ENCODE measurements at regions not wholly inside any gene's neighbourhood (a gene's known extent, or its start where the extent isn't known, plus 50 kb on each side); places are given as distances from the start of the nearest gene placed in this dataset.
"Not testable (repeated sequence)": the region's sequence is repeated elsewhere in the genome, so short reads cannot be mapped to it uniquely, and the experiment has no call there.

DNA sequence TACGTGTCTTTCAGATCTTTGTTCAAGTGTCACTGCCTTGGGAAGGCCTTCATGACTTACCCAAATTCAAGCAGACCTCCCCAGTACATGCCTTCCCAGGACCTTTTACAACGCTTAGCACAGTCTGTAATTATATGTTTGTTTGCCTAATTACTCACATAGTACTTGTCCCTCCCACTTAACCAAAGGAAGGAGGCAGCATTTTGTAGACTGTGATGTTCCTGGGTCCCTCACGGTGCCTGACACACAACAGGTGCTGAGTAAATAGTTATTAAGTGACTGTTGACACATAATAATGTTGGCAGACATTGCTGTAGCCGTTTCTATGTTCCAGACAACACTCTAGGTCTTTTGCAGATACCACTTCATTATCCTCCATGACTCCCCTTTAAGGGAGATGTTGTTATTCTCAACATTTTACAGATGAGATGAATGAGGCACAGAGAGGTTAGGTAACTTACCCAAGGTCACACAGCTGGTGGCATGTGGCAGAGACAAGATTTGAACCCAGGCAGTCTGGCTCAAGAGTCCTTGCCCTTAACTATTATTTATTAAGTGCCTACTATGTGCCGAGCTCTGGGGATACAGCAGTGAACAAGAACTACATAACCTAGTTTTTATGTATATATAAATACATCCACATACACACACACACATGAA lies 130.7 kb downstream of the PHETA1 start:
- FAIRE-seq, result no peak
- H3K27me3 Mint-ChIP-seq (ENCODE audit: low read depth, unreplicated experiment), result peaks cover 38% of the 10 kb centered on the region
- no peaks in the 10 kb centered on the region for H3K4me1 Mint-ChIP-seq (ENCODE audit: low read depth, unreplicated experiment)
- H3K9me3 Mint-ChIP-seq (ENCODE audit: unreplicated experiment), result peaks cover 9% of the 10 kb centered on the region
- no peak overlapping the region for H3K4me3 ChIP-seq (ENCODE audit: insufficient read depth, low read depth, low read length)
- H4K20me1 ChIP-seq (ENCODE audit: insufficient read depth, low read length), result no peaks in the 10 kb centered on the region
- no peak overlapping the region for H3K4me2 ChIP-seq (ENCODE audit: low read length)
- H3K27ac Mint-ChIP-seq (ENCODE audit: unreplicated experiment), result no peak overlapping the region
- no peaks in the 10 kb centered on the region for H3K4me1 ChIP-seq (ENCODE audit: insufficient read depth, low read length)
- TF ChIP-seq, protein P1, sequence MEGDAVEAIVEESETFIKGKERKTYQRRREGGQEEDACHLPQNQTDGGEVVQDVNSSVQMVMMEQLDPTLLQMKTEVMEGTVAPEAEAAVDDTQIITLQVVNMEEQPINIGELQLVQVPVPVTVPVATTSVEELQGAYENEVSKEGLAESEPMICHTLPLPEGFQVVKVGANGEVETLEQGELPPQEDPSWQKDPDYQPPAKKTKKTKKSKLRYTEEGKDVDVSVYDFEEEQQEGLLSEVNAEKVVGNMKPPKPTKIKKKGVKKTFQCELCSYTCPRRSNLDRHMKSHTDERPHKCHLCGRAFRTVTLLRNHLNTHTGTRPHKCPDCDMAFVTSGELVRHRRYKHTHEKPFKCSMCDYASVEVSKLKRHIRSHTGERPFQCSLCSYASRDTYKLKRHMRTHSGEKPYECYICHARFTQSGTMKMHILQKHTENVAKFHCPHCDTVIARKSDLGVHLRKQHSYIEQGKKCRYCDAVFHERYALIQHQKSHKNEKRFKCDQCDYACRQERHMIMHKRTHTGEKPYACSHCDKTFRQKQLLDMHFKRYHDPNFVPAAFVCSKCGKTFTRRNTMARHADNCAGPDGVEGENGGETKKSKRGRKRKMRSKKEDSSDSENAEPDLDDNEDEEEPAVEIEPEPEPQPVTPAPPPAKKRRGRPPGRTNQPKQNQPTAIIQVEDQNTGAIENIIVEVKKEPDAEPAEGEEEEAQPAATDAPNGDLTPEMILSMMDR (IDR thresholded peaks at IDR 0.05; ENCODE audit: insufficient read depth, low read depth, low read length), result no peak
- TF ChIP-seq EZH2 (IDR thresholded peaks at IDR 0.05; ENCODE audit: insufficient read depth, low read length), result no peak
- H3K36me3 ChIP-seq (ENCODE audit: insufficient read depth, low read length), result no peaks in the 10 kb centered on the region
- H3K9ac ChIP-seq (ENCODE audit: low read length), result no peak overlapping the region
- no peaks in the 10 kb centered on the region for H3K9me3 ChIP-seq (ENCODE audit: insufficient read depth, low read depth, low read length)
- H3K27ac ChIP-seq (ENCODE audit: low read depth, low read length), result no peak overlapping the region
- no peak for DNase-seq (ENCODE audit: low read depth)
- no peaks in the 10 kb centered on the region for H3K79me2 ChIP-seq (ENCODE audit: insufficient read depth, low read length)
- no peak overlapping the region for H2AFZ ChIP-seq (ENCODE audit: low read depth, low read length)
- H3K27me3 ChIP-seq (ENCODE audit: insufficient read depth, low read length), result peaks cover 2% of the 10 kb centered on the region
- no peaks in the 10 kb centered on the region for H3K36me3 Mint-ChIP-seq (ENCODE audit: low read depth, unreplicated experiment)
- H3K4me3 Mint-ChIP-seq (ENCODE audit: unreplicated experiment), result no peak overlapping the region

- H3K9me3 ChIP-seq (ENCODE audit: insufficient read depth, low read depth, low read length); H3K27ac Mint-ChIP-seq (ENCODE audit: unreplicated experiment); H2AFZ ChIP-seq (ENCODE audit: low read depth, low read length); H3K4me1 ChIP-seq (ENCODE audit: insufficient read depth, low read length); H3K4me3 ChIP-seq (ENCODE audit: insufficient read depth, low read depth, low read length); H3K36me3 Mint-ChIP-seq (ENCODE audit: low read depth, unreplicated experiment); H3K4me2 ChIP-seq (ENCODE audit: low read length); FAIRE-seq; H3K36me3 ChIP-seq (ENCODE audit: insufficient read depth, low read length); H3K9ac ChIP-seq (ENCODE audit: low read length); H3K27me3 ChIP-seq (ENCODE audit: insufficient read depth, low read length); DNase-seq (ENCODE audit: low read depth); H3K79me2 ChIP-seq (ENCODE audit: insufficient read depth, low read length); H4K20me1 ChIP-seq (ENCODE audit: insufficient read depth, low read length); H3K27ac ChIP-seq (ENCODE audit: low read depth, low read length); H3K4me1 Mint-ChIP-seq (ENCODE audit: low read depth, unreplicated experiment); H3K4me3 Mint-ChIP-seq (ENCODE audit: unreplicated experiment); H3K9me3 Mint-ChIP-seq (ENCODE audit: unreplicated experiment): not testable (repeated sequence)
- H3K27me3 Mint-ChIP-seq (ENCODE audit: low read depth, unreplicated experiment), result peaks cover 27% of the 10 kb centered on the region
These were observed 134.4 kb downstream of the PHETA1 start for GRCh38 chr12:111234491-111234890.

GRCh38 chr12:111233786-111234185 lies 135.1 kb downstream of the PHETA1 start:
- peaks cover 24% of the 10 kb centered on the region for H3K27me3 Mint-ChIP-seq (ENCODE audit: low read depth, unreplicated experiment)
- H3K27ac Mint-ChIP-seq (ENCODE audit: unreplicated experiment), result no peak overlapping the region
- FAIRE-seq (no peak), DNase-seq (ENCODE audit: low read depth) (no peak)
- no peaks in the 10 kb centered on the region for H3K4me1 Mint-ChIP-seq (ENCODE audit: low read depth, unreplicated experiment)
- Histone ChIP-seq H3K9ac (ENCODE audit: low read length) (no peak overlapping the region), H2AFZ (ENCODE audit: low read depth, low read length) (no peak overlapping the region), H3K79me2 (ENCODE audit: insufficient read depth, low read length) (no peaks in the 10 kb centered on the region), H4K20me1 (ENCODE audit: insufficient read depth, low read length) (no peaks in the 10 kb centered on the region), H3K4me1 (ENCODE audit: insufficient read depth, low read length) (no peaks in the 10 kb centered on the region), H3K27ac (ENCODE audit: low read depth, low read length) (no peak overlapping the region), H3K27me3 (ENCODE audit: insufficient read depth, low read length) (peaks cover 2% of the 10 kb centered on the region), H3K4me3 (ENCODE audit: insufficient read depth, low read depth, low read length) (no peak overlapping the region), H3K4me2 (ENCODE audit: low read length) (no peak overlapping the region), H3K36me3 (ENCODE audit: insufficient read depth, low read length) (no peaks in the 10 kb centered on the region), H3K9me3 (ENCODE audit: insufficient read depth, low read depth, low read length) (no peaks in the 10 kb centered on the region)
- TF ChIP-seq, protein P1 (IDR thresholded peaks at IDR 0.05; ENCODE audit: insufficient read depth, low read depth, low read length), result no peak
- no peak for TF ChIP-seq EZH2 (IDR thresholded peaks at IDR 0.05; ENCODE audit: insufficient read depth, low read length)
- no peaks in the 10 kb centered on the region for H3K36me3 Mint-ChIP-seq (ENCODE audit: low read depth, unreplicated experiment)
- no peak overlapping the region for H3K4me3 Mint-ChIP-seq (ENCODE audit: unreplicated experiment)
- H3K9me3 Mint-ChIP-seq (ENCODE audit: unreplicated experiment), result peaks cover 4% of the 10 kb centered on the region
